H9 (cell line): ENCODE measurements at regions not wholly inside any gene's neighbourhood (a gene's known extent, or its start where the extent isn't known, plus 50 kb on each side); places are given as distances from the start of the nearest gene placed in this dataset.

Experiments used
- DNase-seq: peaks from one replicate; pipeline ENCODE4 v3.0.0-alpha.2; 2017
- H2AFZ ChIP-seq: one replicate; pipeline ENCODE4 v1.6.1; 2013; ENCODE audit warnings: mild to moderate bottlenecking, low read length, control low read depth, moderate library complexity
- H2AK5ac ChIP-seq: 2 replicates; pipeline ENCODE4 v1.6.1; 2013; ENCODE audit warnings: low read length, control low read depth, mixed read lengths; ENCODE audit not compliant: insufficient read length
- H2BK120ac ChIP-seq: one replicate; pipeline ENCODE4 v1.6.1; 2013; ENCODE audit warnings: low read depth, mild to moderate bottlenecking, low read length, control low read depth, inconsistent platforms; ENCODE audit not compliant: poor library complexity, severe bottlenecking
- H2BK12ac ChIP-seq: 2 replicates; pipeline ENCODE4 v1.6.1; 2013; ENCODE audit warnings: low read length, control low read depth, mixed read lengths, low read depth; ENCODE audit not compliant: insufficient read length
- H2BK15ac ChIP-seq: 2 replicates; pipeline ENCODE4 v1.6.1; 2013; ENCODE audit warnings: low read depth, low read length, control low read depth
- H2BK20ac ChIP-seq: one replicate; pipeline ENCODE4 v1.6.1; 2013; ENCODE audit warnings: low read depth, mild to moderate bottlenecking, low read length, control low read depth, inconsistent platforms; ENCODE audit not compliant: poor library complexity, severe bottlenecking
- H2BK5ac ChIP-seq: 2 replicates; pipeline ENCODE4 v1.6.1; 2013; ENCODE audit warnings: low read length, control low read depth, mixed read lengths; ENCODE audit not compliant: insufficient read length
- H3K14ac ChIP-seq: 2 replicates; pipeline ENCODE4 v1.6.1; 2013; ENCODE audit warnings: low read length, control low read depth; ENCODE audit not compliant: insufficient read depth
- H3K18ac ChIP-seq: 2 replicates; pipeline ENCODE4 v1.6.1; 2013; ENCODE audit warnings: low read depth, mild to moderate bottlenecking, mixed read lengths, low read length, control low read depth; ENCODE audit not compliant: insufficient read length
- H3K23ac ChIP-seq: 2 replicates; pipeline ENCODE4 v1.6.1; 2013; ENCODE audit warnings: low read length, control low read depth, mixed read lengths, low read depth; ENCODE audit not compliant: insufficient read length
- H3K23me2 ChIP-seq: 2 replicates; pipeline ENCODE4 v1.6.1; 2013; ENCODE audit warnings: low read depth, mild to moderate bottlenecking, mixed read lengths, low read length, control low read depth; ENCODE audit not compliant: insufficient read length, poor library complexity, severe bottlenecking
- H3K27ac ChIP-seq: 2 replicates; pipeline ENCODE4 v1.5.1; 2013; ENCODE audit warnings: low read length, control low read depth, mixed read lengths, low read depth; ENCODE audit not compliant: insufficient read length
- H3K27me3 ChIP-seq: 2 replicates; pipeline ENCODE4 v1.6.1; 2013; ENCODE audit warnings: low read length, control low read depth, inconsistent platforms; ENCODE audit not compliant: insufficient read depth
- H3K4ac ChIP-seq: 2 replicates; pipeline ENCODE4 v1.6.1; 2013; ENCODE audit warnings: low read depth, mild to moderate bottlenecking, control low read depth, inconsistent platforms, low read length, moderate library complexity
- H3K4me1 ChIP-seq: 2 replicates; pipeline ENCODE4 v1.6.1; 2013; ENCODE audit warnings: low read length, control low read depth, inconsistent platforms; ENCODE audit not compliant: insufficient read depth
- H3K4me2 ChIP-seq: 2 replicates; pipeline ENCODE4 v1.6.1; 2013; ENCODE audit warnings: low read length, control low read depth, mixed read lengths; ENCODE audit not compliant: insufficient read length, insufficient read depth
- H3K56ac ChIP-seq: 2 replicates; pipeline ENCODE4 v1.6.1; 2013; ENCODE audit warnings: low read depth, mild to moderate bottlenecking, mixed read lengths, low read length, control low read depth; ENCODE audit not compliant: insufficient read length
- H3K79me1 ChIP-seq: 2 replicates; pipeline ENCODE4 v1.6.1; 2013; ENCODE audit warnings: low read depth, mild to moderate bottlenecking, moderate library complexity, low read length, control low read depth, inconsistent platforms; ENCODE audit not compliant: insufficient read depth, poor library complexity, severe bottlenecking
- H3K79me2 ChIP-seq: 2 replicates; pipeline ENCODE4 v1.6.1; 2013; ENCODE audit warnings: low read length, control low read depth, inconsistent platforms; ENCODE audit not compliant: insufficient read depth
- H3K9ac ChIP-seq: 2 replicates; pipeline ENCODE4 v1.6.1; 2013; ENCODE audit warnings: low read length, control low read depth, mixed read lengths; ENCODE audit not compliant: insufficient read length; ENCODE audit errors: extremely low read depth
- H3K9me3 ChIP-seq: one replicate; pipeline ENCODE4 v1.6.1; 2013; ENCODE audit warnings: low read depth, low read length, inconsistent platforms; ENCODE audit not compliant: control insufficient read depth
- H3T11ph ChIP-seq: one replicate; pipeline ENCODE4 v1.6.1; 2013; ENCODE audit warnings: mild to moderate bottlenecking, low read length, control low read depth, inconsistent platforms
- H4K20me1 ChIP-seq: one replicate; pipeline ENCODE4 v1.6.1; 2013; ENCODE audit not compliant: control insufficient read depth, insufficient read length, insufficient read depth
- H4K5ac ChIP-seq: 2 replicates; pipeline ENCODE4 v1.6.1; 2013; ENCODE audit warnings: low read depth, mild to moderate bottlenecking, mixed read lengths, low read length, control low read depth; ENCODE audit not compliant: insufficient read length
- H4K8ac ChIP-seq: replicated peaks from 2 replicates; pipeline ENCODE4 v1.6.1; 2013; ENCODE audit warnings: low read length, control low read depth, mixed read lengths, low read depth; ENCODE audit not compliant: insufficient read length
- H4K91ac ChIP-seq: 2 replicates; pipeline ENCODE4 v1.6.1; 2013; ENCODE audit warnings: low read depth, mild to moderate bottlenecking, moderate library complexity, mixed read lengths, low read length, control low read depth; ENCODE audit not compliant: insufficient read length
- H3K27ac Mint-ChIP-seq, 3 experiments: 2 replicates in 2 of 3; 3 replicates in 1 of 3; pipeline ENCODE4 v1.8.0; 2020 to 2021; ENCODE audit warnings: mixed read lengths in 3 of 3, mild to moderate bottlenecking in 1 of 3, moderate library complexity in 1 of 3
- H3K27me3 Mint-ChIP-seq: 2 replicates; pipeline ENCODE4 v1.8.0; 2021; ENCODE audit warnings: low read depth, mild to moderate bottlenecking, moderate library complexity, mixed read lengths
- H3K36me3 Mint-ChIP-seq, 3 experiments: 2 replicates in 2 of 3; 3 replicates in 1 of 3; pipeline ENCODE4 v1.8.0; 2020 to 2021; ENCODE audit warnings: low read depth in 3 of 3, mixed read lengths in 3 of 3; ENCODE audit not compliant: insufficient read depth in 1 of 3
- H3K4me1 Mint-ChIP-seq, 2 experiments: 2 replicates each; pipeline ENCODE4 v1.8.0; 2020; ENCODE audit warnings: mixed read lengths in 2 of 2
- H3K4me3 Mint-ChIP-seq, 2 experiments: 2 replicates in 1 of 2; 3 replicates in 1 of 2; pipeline ENCODE4 v1.8.0; 2020 to 2021; ENCODE audit warnings: mild to moderate bottlenecking in 2 of 2, mixed read lengths in 2 of 2, moderate library complexity in 1 of 2
- H3K9me3 Mint-ChIP-seq, 2 experiments: 2 replicates in 1 of 2; 3 replicates in 1 of 2; pipeline ENCODE4 v1.8.0; 2020; ENCODE audit warnings: mild to moderate bottlenecking in 2 of 2, mixed read lengths in 2 of 2, moderate library complexity in 1 of 2
- CTCF ChIP-seq: fragments of 200-600 bp; sonication (generic); conservative IDR thresholded peaks from 3 replicates; pipeline ENCODE4 v1.8.0; 2021; ENCODE audit warnings: antibody characterized with exemption, mild to moderate bottlenecking
- WGBS: extraction: QIAGEN DNeasy Blood & Tissue Kit; methylation state at CpG from one replicate; pipeline ENCODE4 v1.1.7; 2013; ENCODE audit warnings: missing lambda C conversion rate, low lambda C conversion rate, mixed read lengths; ENCODE audit not compliant: insufficient read length; ENCODE audit errors: extremely low coverage; 5-methylcytosine and 5-hydroxymethylcytosine counted together

- H3K27ac ChIP-seq, result no peak overlapping the region
- no peak for TF ChIP-seq CTCF
- H2BK120ac ChIP-seq, result no peak overlapping the region
- no peak overlapping the region for H3K4me3 Mint-ChIP-seq
- no peak overlapping the region for H3T11ph ChIP-seq
- no peak overlapping the region for H2BK12ac ChIP-seq
- DNase-seq, result no peak
- H3K9me3 Mint-ChIP-seq, result peaks cover 0 to 5% of the 10 kb centered on the region in 2 experiments; a peak in 2 of 5 replicates
- no peak overlapping the region for H3K4me2 ChIP-seq
- H3K9me3 ChIP-seq, result no peaks in the 10 kb centered on the region
- no peak overlapping the region for H2BK15ac ChIP-seq
- no peaks in the 10 kb centered on the region for H3K4me1 ChIP-seq
- no peak overlapping the region for H3K27ac Mint-ChIP-seq
- H3K4me1 Mint-ChIP-seq, result no peaks in the 10 kb centered on the region; a peak in 1 of 4 replicates
- no peaks in the 10 kb centered on the region for H3K79me2 ChIP-seq
- no peak overlapping the region for H4K91ac ChIP-seq
- H2BK20ac ChIP-seq, result no peak overlapping the region
- H3K14ac ChIP-seq, result no peak overlapping the region
- no peaks in the 10 kb centered on the region for H3K27me3 ChIP-seq
- H2AK5ac ChIP-seq, result no peak overlapping the region
- H3K56ac ChIP-seq, result no peak overlapping the region
- H3K18ac ChIP-seq, result no peak overlapping the region
- no peaks in the 10 kb centered on the region for H3K36me3 Mint-ChIP-seq
- no peaks in the 10 kb centered on the region for H4K20me1 ChIP-seq
- H3K9ac ChIP-seq, result no peak overlapping the region
- H3K79me1 ChIP-seq, result no peaks in the 10 kb centered on the region
- no CpG with 5 or more reads among the region's 3 CpGs for WGBS
- no peak overlapping the region for H3K23ac ChIP-seq
- H2BK5ac ChIP-seq, result no peak overlapping the region
- H3K4ac ChIP-seq, result no peak overlapping the region
- no peaks in the 10 kb centered on the region for H3K23me2 ChIP-seq
- no peak overlapping the region for H4K5ac ChIP-seq
- H3K27me3 Mint-ChIP-seq, result 0 out of 2 replicates have a peak, but pooled peaks cover 1% of the 10 kb centered on the region
- no peak overlapping the region for H4K8ac ChIP-seq
- H2AFZ ChIP-seq, result no peak overlapping the region
These were observed 630.2 kb upstream of the FTMT start for GRCh38 chr5:121221483-121221882.
